GM23338 (cell line): ENCODE measurements at regions not wholly inside any gene's neighbourhood (a gene's known extent, or its start where the extent isn't known, plus 50 kb on each side); places are given as distances from the start of the nearest gene placed in this dataset.

Source experiments
- CREB1 ChIP-seq: fragments of 250-450 bp; sonication (Bioruptor Pico); IDR thresholded peaks from 2 replicates; pipeline ENCODE4 v1.5.0; 2020; ENCODE audit warnings: low read depth, mild to moderate bottlenecking, moderate library complexity
- CTCF ChIP-seq, 2 experiments: fragments of 200-600 bp in 1 of 2; sonication (generic) in 1 of 2; conservative IDR thresholded peaks; 2 replicates each; pipeline versions ENCODE4 v1.5.1 to v1.6.1; 2016 to 2017; ENCODE audit warnings: antibody characterized with exemption in 2 of 2, low read depth in 2 of 2, mild to moderate bottlenecking in 2 of 2, moderate library complexity in 1 of 2
- ETS1 ChIP-seq: IDR thresholded peaks from 2 replicates; pipeline ENCODE4 v1.6.1; 2016; ENCODE audit warnings: antibody characterized with exemption
- EZH2 ChIP-seq: fragments of 200-600 bp; sonication (generic); IDR thresholded peaks from one replicate; pipeline ENCODE4 v1.8.0; 2017; ENCODE audit warnings: antibody characterized with exemption, mild to moderate bottlenecking, low read depth; ENCODE audit not compliant: unreplicated experiment
- EZH2phosphoT487 ChIP-seq: fragments of 200-600 bp; sonication (generic); IDR thresholded peaks from one replicate; pipeline ENCODE4 v1.8.1; 2018; ENCODE audit warnings: antibody characterized with exemption; ENCODE audit not compliant: unreplicated experiment
- JUNB ChIP-seq: IDR thresholded peaks from one replicate; pipeline ENCODE4 v1.6.1; 2016; ENCODE audit warnings: antibody characterized with exemption; ENCODE audit not compliant: unreplicated experiment
- POLR2AphosphoS5 ChIP-seq: IDR thresholded peaks from 2 replicates; pipeline ENCODE4 v1.6.1; 2016; ENCODE audit warnings: antibody characterized with exemption, low read depth
- REST ChIP-seq: IDR thresholded peaks from one replicate; pipeline ENCODE4 v1.6.1; 2018; ENCODE audit warnings: antibody characterized with exemption; ENCODE audit not compliant: unreplicated experiment
- ZNF114 ChIP-seq: fragments of 250-450 bp; sonication (Bioruptor Pico); IDR thresholded peaks from 2 replicates; pipeline ENCODE4 v1.5.0; 2020; ENCODE audit warnings: mild to moderate bottlenecking, moderate library complexity

GRCh38 chr5:147177125-147177840, 57.5 kb upstream of the STK32A start:
- TF ChIP-seq POLR2AphosphoS5 (no peak), CTCF (conservative IDR thresholded peaks at IDR 0.05; ENCODE audit: low read depth in 2 of 2) (no peak), EZH2phosphoT487 (no peak), JUNB (no peak), EZH2 (no peak), ZNF114 (CRISPR knock-in tag) (no peak), ETS1 (no peak), CREB1 (CRISPR knock-in tag) (no peak), REST (no peak)
